ENCODE measurements at regions not wholly inside any gene's neighbourhood (a gene's known extent, or its start where the extent isn't known, plus 50 kb on each side); places are given as distances from the start of the nearest gene placed in this dataset.

GRCh38 chr14:54209511-54210250, 187.1 kb upstream of the CDKN3 start:
- DNase-seq (ENCODE audit: low spot score): no peak

GRCh38 chr14:54211551-54212308, 185.1 kb upstream of the CDKN3 start:
- DNase-seq (ENCODE audit: low spot score): peak; percentile 77

- no peak for DNase-seq (ENCODE audit: low spot score)
Observed at GRCh38 chr14:54213536-54213935, 183.3 kb upstream of the CDKN3 start.

GRCh38 chr14:54216827-54217226, 180.0 kb upstream of the CDKN3 start:
- peak; percentile 68 for DNase-seq (ENCODE audit: low spot score)

- DNase-seq (ENCODE audit: low spot score): no peak
Observed at GRCh38 chr14:54219261-54220070, 177.3 kb upstream of the CDKN3 start.

- no peak for DNase-seq (ENCODE audit: low spot score)
Observed at GRCh38 chr14:54220071-54220703, 176.6 kb upstream of the CDKN3 start.

GRCh38 chr14:54220704-54221431, 175.9 kb upstream of the CDKN3 start:
- no peak for DNase-seq (ENCODE audit: low spot score)

- DNase-seq (ENCODE audit: low spot score): no peak
Observed at GRCh38 chr14:54221432-54221803, 175.4 kb upstream of the CDKN3 start.

GRCh38 chr14:54221971-54222370, 174.8 kb upstream of the CDKN3 start:
- no peak for DNase-seq (ENCODE audit: low spot score)

- DNase-seq (ENCODE audit: low spot score): no peak
Observed at GRCh38 chr14:54223831-54224402, 172.9 kb upstream of the CDKN3 start.

GRCh38 chr14:54225457-54226060, 171.2 kb upstream of the CDKN3 start:
- DNase-seq (ENCODE audit: low spot score): no peak

GRCh38 chr14:54226103-54226502, 170.7 kb upstream of the CDKN3 start:
- DNase-seq (ENCODE audit: low spot score): no peak

- DNase-seq (ENCODE audit: low spot score): no peak
Observed at GRCh38 chr14:54226558-54226957, 170.2 kb upstream of the CDKN3 start.

- DNase-seq (ENCODE audit: low spot score): no peak
Observed at GRCh38 chr14:54229136-54229535, 167.7 kb upstream of the CDKN3 start.

GRCh38 chr14:54230645-54231044, 166.2 kb upstream of the CDKN3 start:
- DNase-seq (ENCODE audit: low spot score): no peak

- DNase-seq (ENCODE audit: low spot score): no peak
Observed at GRCh38 chr14:54232735-54233134, 164.1 kb upstream of the CDKN3 start.

GRCh38 chr14:54241517-54241916, 155.3 kb upstream of the CDKN3 start:
- DNase-seq (ENCODE audit: low spot score): no peak

- peak; percentile 55 for DNase-seq (ENCODE audit: low spot score)
Observed at GRCh38 chr14:54251356-54251755, 145.5 kb upstream of the CDKN3 start.

- DNase-seq (ENCODE audit: low spot score): peak; percentile 97
Observed at GRCh38 chr14:54252072-54252730, 144.6 kb upstream of the CDKN3 start.
